C4-2B (cell line): ENCODE measurements at regions not wholly inside any gene's neighbourhood (a gene's known extent, or its start where the extent isn't known, plus 50 kb on each side); places are given as distances from the start of the nearest gene placed in this dataset.

Experiments
- CTCF ChIP-seq: fragments of 450-650 bp; conservative IDR thresholded peaks from 2 replicates; pipeline ENCODE4 v1.5.1; 2017; ENCODE audit warnings: mild to moderate bottlenecking
- ZFX ChIP-seq: fragments of 450-650 bp; IDR thresholded peaks from 2 replicates; pipeline ENCODE4 v1.6.1; 2017

- TF ChIP-seq CTCF (no peak), ZFX (no peak)
Measured at GRCh38 chr2:234164493-234165413, 114.3 kb downstream of the SPP2 start.
